ENCODE measurements at regions not wholly inside any gene's neighbourhood (a gene's known extent, or its start where the extent isn't known, plus 50 kb on each side); places are given as distances from the start of the nearest gene placed in this dataset.
"Not testable (repeated sequence)": the region's sequence is repeated elsewhere in the genome, so short reads cannot be mapped to it uniquely, and the experiment has no call there.

GRCh38 chr6:27047725-27048124 is 199.8 kb upstream of the PRSS16 start:
- not testable (repeated sequence) for DNase-seq (ENCODE audit: extremely low read depth in 1 of 2, low read depth in 1 of 2)

- DNase-seq (ENCODE audit: extremely low read depth in 1 of 2, low read depth in 1 of 2), result no peak
These were observed 197.4 kb upstream of the PRSS16 start for GRCh38 chr6:27049863-27050781.

GRCh38 chr6:27052082-27052730 is 195.3 kb upstream of the PRSS16 start:
- not testable (repeated sequence) for DNase-seq (ENCODE audit: extremely low read depth in 1 of 2, low read depth in 1 of 2)

- no peak for DNase-seq (ENCODE audit: extremely low read depth in 1 of 2, low read depth in 1 of 2)
These were observed 194.8 kb upstream of the PRSS16 start for GRCh38 chr6:27052731-27053082.

GRCh38 chr6:27053738-27054137 is 193.8 kb upstream of the PRSS16 start:
- DNase-seq (ENCODE audit: extremely low read depth in 1 of 2, low read depth in 1 of 2), result no peak

DNA sequence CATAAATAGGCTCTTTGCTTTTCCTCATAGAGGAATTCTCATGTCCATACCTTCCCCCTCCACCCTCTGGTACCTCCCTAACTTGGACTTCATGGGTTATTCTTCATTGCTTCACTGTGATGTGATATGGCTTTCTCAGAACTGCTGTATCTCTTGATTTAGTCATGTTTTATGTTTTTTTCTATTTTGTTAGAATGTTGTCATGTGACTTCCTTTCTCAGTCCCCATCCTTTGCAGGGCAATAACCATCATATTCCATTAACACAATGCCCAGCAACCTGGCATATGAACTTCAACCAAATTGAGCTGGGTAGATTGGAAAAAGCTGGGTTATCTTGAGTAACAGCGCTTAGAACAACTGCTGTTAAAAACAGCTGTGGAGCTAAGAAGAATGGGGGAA is 190.9 kb upstream of the PRSS16 start:
- DNase-seq (ENCODE audit: extremely low read depth in 1 of 2, low read depth in 1 of 2), result no peak

DNA sequence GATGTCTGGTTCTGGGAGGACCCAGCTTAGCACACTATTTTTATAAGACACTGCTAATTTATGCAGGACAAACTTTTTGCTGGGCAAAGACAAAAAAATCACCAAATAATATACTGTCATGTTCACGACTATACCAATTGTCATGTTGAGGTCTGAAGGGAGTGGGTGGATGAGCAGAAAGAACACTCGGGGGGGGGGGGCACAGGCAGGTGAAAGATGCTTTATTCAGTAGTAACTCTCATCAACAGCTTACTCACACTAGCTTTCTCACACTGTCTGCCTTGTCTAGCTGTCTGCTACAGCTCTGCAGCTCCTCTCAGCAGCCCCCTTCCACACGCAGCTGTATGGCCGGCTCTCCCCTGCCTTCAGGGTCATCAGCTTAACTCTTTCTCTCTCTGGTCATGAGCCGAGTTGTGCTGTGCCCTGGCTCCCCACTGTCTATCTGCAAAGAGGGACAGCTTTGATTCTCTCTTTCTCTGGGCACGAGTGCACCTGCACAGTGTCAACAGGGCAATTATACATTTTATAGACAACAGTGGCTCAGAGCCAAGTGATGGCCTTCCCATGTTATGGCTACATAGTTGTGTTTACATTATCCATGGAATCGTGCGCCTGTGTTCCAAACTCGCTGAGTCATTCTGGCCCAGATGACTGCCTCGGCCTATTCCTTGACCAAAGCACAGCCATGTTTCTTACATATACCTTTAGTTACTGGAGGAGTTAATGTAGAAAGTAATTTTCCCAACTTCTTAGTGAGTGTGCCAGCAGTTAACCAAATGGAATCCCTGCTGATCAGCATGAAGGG is 187.7 kb upstream of the PRSS16 start:
- DNase-seq (ENCODE audit: extremely low read depth in 1 of 2, low read depth in 1 of 2), result no peak

DNA sequence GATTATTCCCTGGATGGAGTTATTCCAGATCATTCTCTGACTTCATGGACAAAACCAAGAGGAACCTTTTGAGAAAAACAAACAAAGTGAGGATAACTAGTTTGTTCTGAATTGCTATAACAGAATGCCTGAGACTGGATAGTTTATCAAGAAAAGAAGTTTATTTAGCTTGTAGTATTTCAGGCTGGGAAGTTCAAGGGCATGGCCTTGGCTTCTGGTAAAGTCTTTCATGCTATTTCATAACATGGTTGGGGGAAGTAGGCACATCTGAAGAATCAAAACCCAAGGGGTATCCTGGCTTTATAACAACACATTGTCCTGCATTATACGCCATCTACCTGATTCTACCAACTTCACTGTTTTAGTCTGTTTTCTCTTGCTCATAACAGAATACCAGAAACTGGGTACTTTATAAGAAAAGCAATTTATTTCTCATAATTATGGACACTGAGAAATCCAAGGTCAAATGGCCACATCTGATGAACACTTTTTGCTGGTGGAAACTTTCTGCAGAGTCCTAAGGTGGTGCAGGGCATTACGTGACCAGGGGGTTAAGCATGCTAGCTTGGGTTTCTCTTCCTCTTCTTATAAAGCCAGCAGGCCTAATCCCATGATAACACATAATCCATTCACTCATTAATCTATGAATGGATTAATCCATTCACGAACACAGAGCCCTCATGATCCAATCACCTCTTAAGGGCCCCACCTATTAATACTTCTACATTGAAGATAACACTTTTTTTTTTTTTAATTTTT is 186.1 kb upstream of the PRSS16 start:
- DNase-seq (ENCODE audit: extremely low read depth in 1 of 2, low read depth in 1 of 2), result no peak

DNA sequence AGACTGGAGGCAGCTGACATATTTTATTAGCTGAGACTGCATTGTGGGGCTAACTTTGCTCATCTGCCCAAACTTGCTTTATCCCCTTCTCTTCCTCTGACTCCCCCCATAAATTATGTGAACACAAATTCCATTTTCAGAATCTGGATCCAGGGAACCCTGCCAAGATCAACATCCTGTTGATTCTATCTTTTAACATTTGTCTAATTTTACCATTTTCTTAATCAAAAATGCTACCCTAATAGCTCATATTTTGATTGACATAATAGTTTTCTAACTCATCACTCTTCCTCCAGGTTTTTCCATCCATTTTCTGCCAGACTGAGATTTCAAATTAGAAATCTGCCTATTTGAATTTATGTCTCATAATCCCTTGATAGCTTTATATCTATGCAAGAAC is 184.7 kb upstream of the PRSS16 start:
- no peak for DNase-seq (ENCODE audit: extremely low read depth in 1 of 2, low read depth in 1 of 2)

- no peak for DNase-seq (ENCODE audit: extremely low read depth in 1 of 2, low read depth in 1 of 2)
These were observed 182.3 kb upstream of the PRSS16 start for GRCh38 chr6:27065183-27065582.

- no peak for DNase-seq (ENCODE audit: extremely low read depth in 1 of 2, low read depth in 1 of 2)
These were observed 181.1 kb upstream of the PRSS16 start for GRCh38 chr6:27066381-27066780.

DNA sequence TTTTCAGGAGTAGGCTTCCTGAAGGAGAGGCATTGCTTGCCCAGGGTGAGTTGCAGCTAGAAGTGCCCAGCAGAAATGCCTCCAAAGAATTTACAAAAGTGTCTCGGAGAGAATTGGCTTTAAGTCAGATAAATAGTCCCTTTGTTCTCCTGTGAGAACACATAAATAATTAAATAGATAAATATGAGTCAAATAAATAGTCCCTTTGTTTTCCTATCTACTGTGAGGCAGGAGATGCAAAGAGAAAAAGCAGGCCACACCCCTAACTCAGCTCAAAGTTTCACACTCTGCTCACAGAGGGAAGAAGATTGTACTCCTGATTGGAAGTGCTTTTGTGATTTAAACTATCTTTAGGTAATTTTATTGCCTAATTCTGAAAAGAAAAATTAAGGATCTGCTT is 180.7 kb upstream of the PRSS16 start:
- DNase-seq (ENCODE audit: extremely low read depth in 1 of 2, low read depth in 1 of 2), result no peak

- DNase-seq (ENCODE audit: extremely low read depth in 1 of 2, low read depth in 1 of 2), result no peak
These were observed 174.1 kb upstream of the PRSS16 start for GRCh38 chr6:27073441-27073840.

DNA sequence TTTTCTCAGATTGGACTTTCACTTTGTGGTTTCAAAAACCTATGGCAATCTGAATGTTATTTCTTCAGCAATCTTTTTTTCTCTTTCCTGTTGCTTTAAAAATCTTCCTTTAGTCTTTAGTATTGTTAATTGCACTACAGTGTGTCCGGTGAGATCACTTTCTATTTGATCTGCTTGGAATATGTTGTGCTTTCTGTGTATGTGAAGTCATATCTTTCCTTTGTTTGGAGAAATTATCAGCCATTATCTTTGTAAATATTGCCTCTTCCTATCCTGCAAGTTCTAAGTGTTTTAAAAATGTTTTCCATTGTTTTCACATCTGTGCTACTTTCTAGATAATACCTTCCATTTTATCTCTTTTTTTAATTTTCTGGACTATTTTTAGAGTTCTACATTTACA is 171.4 kb upstream of the PRSS16 start:
- no peak for DNase-seq (ENCODE audit: extremely low read depth in 1 of 2, low read depth in 1 of 2)

GRCh38 chr6:27078734-27079357 is 168.7 kb upstream of the PRSS16 start:
- no peak for DNase-seq (ENCODE audit: extremely low read depth in 1 of 2, low read depth in 1 of 2)

GRCh38 chr6:27081188-27081587 is 166.3 kb upstream of the PRSS16 start:
- no peak for DNase-seq (ENCODE audit: extremely low read depth in 1 of 2, low read depth in 1 of 2)

DNA sequence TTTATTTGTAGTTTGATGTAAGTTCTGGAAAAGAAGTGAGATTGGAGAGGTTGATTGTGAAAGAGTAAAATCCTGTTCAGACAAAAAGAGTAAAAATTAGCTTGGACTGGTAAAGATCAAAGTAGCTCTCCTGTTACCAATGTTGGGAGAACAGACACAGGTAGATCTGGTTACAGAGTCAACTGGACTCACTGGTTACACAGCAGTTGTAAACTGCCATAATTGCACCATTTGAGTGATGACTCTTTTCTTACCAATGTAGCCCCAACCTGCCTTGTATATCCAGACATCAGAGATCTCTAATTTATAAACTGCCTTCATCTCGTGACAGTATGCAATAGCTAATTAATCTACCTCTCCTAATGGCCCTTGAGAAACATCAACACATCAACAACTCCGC is 165.6 kb upstream of the PRSS16 start:
- no peak for DNase-seq (ENCODE audit: extremely low read depth in 1 of 2, low read depth in 1 of 2)

DNA sequence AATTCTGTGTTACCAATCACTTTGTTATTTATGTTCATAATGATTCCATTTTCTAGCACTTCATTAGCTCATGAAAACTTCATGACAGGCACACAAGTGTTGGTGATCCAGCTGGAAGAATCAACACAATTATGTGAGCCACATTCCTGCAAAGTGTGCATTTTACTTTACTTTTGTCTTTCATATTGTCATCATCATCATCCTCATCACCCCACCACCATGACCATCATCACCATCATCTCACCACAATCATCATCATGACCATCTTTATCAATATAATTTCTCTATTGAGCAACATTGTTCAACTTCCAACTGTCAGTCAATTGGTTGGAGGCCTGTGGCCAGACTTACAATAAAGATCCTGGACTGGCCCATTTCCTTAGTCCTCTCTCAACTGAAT is 159.4 kb upstream of the PRSS16 start:
- DNase-seq (ENCODE audit: extremely low read depth in 1 of 2, low read depth in 1 of 2), result no peak

DNA sequence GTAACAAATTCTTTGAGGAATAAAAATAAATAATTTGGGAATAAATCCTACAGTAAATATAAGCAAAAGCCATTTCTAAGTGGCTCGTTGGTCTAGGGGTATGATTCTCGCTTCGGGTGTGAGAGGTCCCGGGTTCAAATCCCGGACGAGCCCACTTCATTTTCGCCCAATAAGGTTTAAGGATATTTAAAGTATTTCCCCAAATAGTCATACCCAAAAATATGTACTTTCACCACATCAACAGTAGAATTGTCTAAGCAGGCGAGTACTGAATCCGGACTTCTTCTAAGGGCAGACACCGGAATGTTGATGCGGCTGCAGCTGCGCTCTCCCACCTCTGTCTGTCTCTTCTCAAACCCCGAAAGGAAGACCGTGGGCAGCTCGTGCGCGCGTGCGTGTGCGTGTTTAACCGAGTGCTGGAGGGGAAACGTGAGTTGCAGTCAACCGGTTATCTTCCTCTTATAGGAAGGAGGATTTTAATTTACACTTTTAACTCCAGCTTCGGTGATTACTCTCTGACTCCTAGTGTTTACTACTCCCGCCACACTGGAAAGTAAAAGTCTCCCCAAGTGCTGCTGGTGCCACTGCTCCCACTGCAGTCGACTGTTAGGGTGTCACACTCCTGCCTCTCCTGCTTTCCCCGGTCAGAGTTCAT is 155.7 kb upstream of the PRSS16 start:
- no peak for DNase-seq (ENCODE audit: extremely low read depth in 1 of 2, low read depth in 1 of 2)

- no peak for DNase-seq (ENCODE audit: extremely low read depth in 1 of 2, low read depth in 1 of 2)
These were observed 155.2 kb upstream of the PRSS16 start for GRCh38 chr6:27092316-27092692.
